ENCODE measurements at regions not wholly inside any gene's neighbourhood (a gene's known extent, or its start where the extent isn't known, plus 50 kb on each side); places are given as distances from the start of the nearest gene placed in this dataset.

- Histone ChIP-seq H3K27ac (no peak overlapping the region), H3K27me3 (no peaks in the 10 kb centered on the region), H3K4me1 (replicated peaks in 1 of 2) (no peaks in the 10 kb centered on the region), H3K9me3 (replicated peaks in 1 of 3) (no peaks in the 10 kb centered on the region), H3K4me3 (no peak overlapping the region), H3K36me3 (replicated peaks in 1 of 2) (no peaks in the 10 kb centered on the region)
- no peak for DNase-seq
- TF ChIP-seq POLR2A (IDR thresholded peaks at IDR 0.05), result no peak
- intact Hi-C loops (cut with DNase I), result no loop called here
- 61 to 81% (median 66%) methylated on average over 2 of the region's 2 CpGs for WGBS, 4 donors
Observed at GRCh38 chr7:81236560-81236959, 317.7 kb upstream of the SEMA3C start.

- H3K4me3 ChIP-seq, result no peak overlapping the region
- H3K27ac ChIP-seq, result no peak overlapping the region
- WGBS, 4 donors, result 58 to 62% (median 60%) methylated on average over 5 of the region's 5 CpGs
- H3K36me3 ChIP-seq (replicated peaks in 1 of 2), result no peaks in the 10 kb centered on the region
- TF ChIP-seq CTCF (IDR thresholded peaks at IDR 0.05) (no peak), POLR2A (IDR thresholded peaks at IDR 0.05) (no peak)
- no peak for DNase-seq
- H3K9me3 ChIP-seq (replicated peaks in 1 of 3), result no peaks in the 10 kb centered on the region
- H3K27me3 ChIP-seq, result no peaks in the 10 kb centered on the region
- H3K4me1 ChIP-seq (replicated peaks in 1 of 2), result no peaks in the 10 kb centered on the region
- intact Hi-C loops (cut with DNase I), result no loop called here
Observed at GRCh38 chr7:81235997-81236396, 317.1 kb upstream of the SEMA3C start.

GRCh38 chr7:81234896-81235295, 316.0 kb upstream of the SEMA3C start:
- Histone ChIP-seq H3K36me3 (replicated peaks in 1 of 2) (no peaks in the 10 kb centered on the region), H3K9me3 (replicated peaks in 1 of 3) (no peaks in the 10 kb centered on the region), H3K27me3 (no peaks in the 10 kb centered on the region), H3K4me3 (no peak overlapping the region), H3K4me1 (replicated peaks in 1 of 2) (no peaks in the 10 kb centered on the region), H3K27ac (no peak overlapping the region)
- TF ChIP-seq CTCF (IDR thresholded peaks at IDR 0.05), result no peak
- TF ChIP-seq POLR2A (IDR thresholded peaks at IDR 0.05), result no peak
- DNase-seq, result no peak
- WGBS, 4 donors, result 64 to 75% (median 70%) methylated on average over 1 of the region's 1 CpG
- intact Hi-C loops (cut with DNase I), result no loop called here

- Histone ChIP-seq H3K4me1 (replicated peaks in 1 of 2) (no peaks in the 10 kb centered on the region), H3K9me3 (replicated peaks in 1 of 3) (no peaks in the 10 kb centered on the region), H3K4me3 (no peak overlapping the region), H3K36me3 (replicated peaks in 1 of 2) (no peaks in the 10 kb centered on the region), H3K27ac (no peak overlapping the region), H3K27me3 (no peaks in the 10 kb centered on the region)
- intact Hi-C loops (cut with DNase I), result no loop called here
- no peak for DNase-seq
- 78 to 97% (median 80%) methylated on average over 5 to 11 of the region's 11 CpGs for WGBS, 4 donors
- no peak for TF ChIP-seq POLR2A (IDR thresholded peaks at IDR 0.05)
- no peak for TF ChIP-seq CTCF (IDR thresholded peaks at IDR 0.05)
Observed at GRCh38 chr7:81233208-81233940, 314.5 kb upstream of the SEMA3C start.

All from adrenal gland (tissue), 9 donors.